HCT116 (cell line): ENCODE measurements at regions not wholly inside any gene's neighbourhood (a gene's known extent, or its start where the extent isn't known, plus 50 kb on each side); places are given as distances from the start of the nearest gene placed in this dataset.

ENCODE experiments used
- ATAC-seq: fragments of 200-7000 bp; cut with Tn5 transposase; 2 replicates; pipeline ENCODE4 v1.9.1; 2020; ENCODE audit warnings: mild to moderate bottlenecking, moderate library complexity
- BruUV-seq: library from RNA; stranded (reverse); fragments of 400-500 nt; replicated peaks from 2 replicates; lab custom pipeline; 2021; lab: Mats Ljungman, UMichigan
- CTCF ChIA-PET: fragments of 300-600 bp; sonication (Branson Sonifier 250); formaldehyde crosslinking; loops from one replicate; lab custom pipeline; 2021; ENCODE audit warnings: antibody characterized with exemption; lab: Charles Lee
- POLR2A ChIA-PET: fragments of 300-600, 350-600 bp; sonication (Branson Sonifier 250); formaldehyde crosslinking; loops from one replicate; lab custom pipeline; 2021; ENCODE audit warnings: antibody characterized with exemption; lab: Charles Lee
- RAD21 ChIA-PET, 2 experiments: fragments of 300-600 bp; sonication (Branson Sonifier 250); formaldehyde crosslinking; loops; one replicate each; lab custom pipeline; 2023; ENCODE audit warnings: low total read pairs in 2 of 2; ENCODE audit not compliant: uncharacterized antibody in 2 of 2, unreplicated experiment in 2 of 2, low non-redundant PET in 1 of 2; lab: Charles Lee
- DNase-seq: peaks from one replicate; pipeline ENCODE4 v3.0.0-alpha.2; 2010; ENCODE audit warnings: low read depth, low spot score
- H2AFZ ChIP-seq: fragments of 200-600 bp; shearing (Covaris generic), sonication (generic); 2 replicates; pipeline ENCODE4 v1.6.1; 2017; ENCODE audit warnings: low read depth, mixed run types, mixed read lengths, antibody characterized with exemption, low read length; ENCODE audit not compliant: poor library complexity, severe bottlenecking
- H3K27ac ChIP-seq: 2 replicates; pipeline ENCODE4 v1.5.1; 2012; ENCODE audit warnings: low read depth, low read length
- H3K27me3 ChIP-seq: fragments of 200-600 bp; sonication (generic); 2 replicates; pipeline ENCODE4 v1.6.1; 2016; ENCODE audit warnings: mixed run types, low read length, mixed read lengths; ENCODE audit not compliant: insufficient read depth
- H3K36me3 ChIP-seq, 2 experiments: fragments of 200-500 bp in 1 of 2; fragments of 200-600 bp in 1 of 2; sonication (Bioruptor generic) in 1 of 2; sonication (generic) in 1 of 2; 2 replicates each; pipeline versions ENCODE4 v1.5.1 to v1.6.1; 2014 to 2016; ENCODE audit warnings: low read length in 2 of 2, inconsistent platforms in 1 of 2, mixed read lengths in 1 of 2, mixed run types in 1 of 2; ENCODE audit not compliant: insufficient read depth in 2 of 2, control insufficient read depth in 1 of 2
- H3K4me1 ChIP-seq, 2 experiments: fragments of 200-600 bp in 1 of 2; sonication (generic) in 1 of 2; 2 replicates each; pipeline versions ENCODE4 v1.5.1 to v1.6.1; 2012 to 2017; ENCODE audit warnings: low read length in 2 of 2, inconsistent platforms in 1 of 2, mild to moderate bottlenecking in 1 of 2, mixed read lengths in 1 of 2, mixed run types in 1 of 2, moderate library complexity in 1 of 2; ENCODE audit not compliant: insufficient read depth in 2 of 2, control insufficient read depth in 1 of 2
- H3K4me2 ChIP-seq: fragments of 200-600 bp; sonication (generic); 2 replicates; pipeline ENCODE4 v1.6.1; 2017; ENCODE audit warnings: mixed run types, low read length, mixed read lengths
- H3K4me3 ChIP-seq, 2 experiments: fragments of 200-600 bp in 1 of 2; sonication (generic) in 1 of 2; replicated peaks in 1 of 2; 2 replicates each; pipeline ENCODE4 v1.5.1; 2011 to 2016; ENCODE audit warnings: low read length in 2 of 2, control low read depth in 1 of 2, low read depth in 1 of 2, mild to moderate bottlenecking in 1 of 2, mixed read lengths in 1 of 2, mixed run types in 1 of 2
- H3K79me2 ChIP-seq: fragments of 200-600 bp; sonication (generic); 2 replicates; pipeline ENCODE4 v1.6.1; 2017; ENCODE audit warnings: mild to moderate bottlenecking, mixed run types, low read length, moderate library complexity, mixed read lengths; ENCODE audit not compliant: insufficient read depth
- H3K9ac ChIP-seq: fragments of 200-600 bp; sonication (generic); 2 replicates; pipeline ENCODE4 v1.6.1; 2016; ENCODE audit warnings: low read length, mixed read lengths
- H3K9me2 ChIP-seq: fragments of 200-600 bp; sonication (generic), shearing (Covaris generic); 2 replicates; pipeline ENCODE4 v1.6.1; 2017; ENCODE audit warnings: mixed run types, mild to moderate bottlenecking, moderate library complexity; ENCODE audit not compliant: insufficient read depth
- H3K9me3 ChIP-seq, 2 experiments: fragments of 200-500 bp in 1 of 2; fragments of 200-600 bp in 1 of 2; sonication (Bioruptor generic) in 1 of 2; sonication (generic) in 1 of 2; 2 replicates each; pipeline ENCODE4 v1.6.1; 2014 to 2017; ENCODE audit warnings: low read length in 2 of 2, mixed read lengths in 2 of 2, inconsistent platforms in 1 of 2, low read depth in 1 of 2, mild to moderate bottlenecking in 1 of 2, mixed run types in 1 of 2, moderate library complexity in 1 of 2; ENCODE audit not compliant: control insufficient read depth in 1 of 2, insufficient read depth in 1 of 2
- H4K20me1 ChIP-seq: fragments of 200-600 bp; sonication (generic), shearing (Covaris generic); 2 replicates; pipeline ENCODE4 v1.6.1; 2017; ENCODE audit warnings: mixed run types, mild to moderate bottlenecking, moderate library complexity; ENCODE audit not compliant: insufficient read depth
- CBX3 ChIP-seq: IDR thresholded peaks from 2 replicates; pipeline ENCODE4 v1.6.1; 2012; ENCODE audit warnings: low read depth
- CEBPB ChIP-seq: IDR thresholded peaks from 2 replicates; pipeline ENCODE4 v1.6.1; 2012; ENCODE audit warnings: low read depth
- EGR1 ChIP-seq: IDR thresholded peaks from 2 replicates; pipeline ENCODE4 v1.6.1; 2012; ENCODE audit warnings: low read depth
- EZH2 ChIP-seq: fragments of 200-600 bp; sonication (generic); IDR thresholded peaks from 2 replicates; pipeline ENCODE4 v1.6.1; 2017; ENCODE audit warnings: antibody characterized with exemption, mixed run types
- EZH2phosphoT487 ChIP-seq: fragments of 200-600 bp; IDR thresholded peaks from 2 replicates; pipeline ENCODE4 v1.6.1; 2018; ENCODE audit warnings: antibody characterized with exemption, borderline replicate concordance
- POLR2AphosphoS5 ChIP-seq: IDR thresholded peaks from 2 replicates; pipeline ENCODE4 v1.6.1; 2011; ENCODE audit warnings: mild to moderate bottlenecking, low read depth, low read length, moderate library complexity
- RAD21 ChIP-seq: IDR thresholded peaks from 2 replicates; pipeline ENCODE4 v1.6.1; 2012; ENCODE audit warnings: low read depth, mild to moderate bottlenecking
- SIN3A ChIP-seq: IDR thresholded peaks from 2 replicates; pipeline ENCODE4 v1.6.1; 2012; ENCODE audit warnings: low read depth
- TCF7L2 ChIP-seq: IDR thresholded peaks from 2 replicates; pipeline ENCODE4 v1.7.0; 2011; ENCODE audit warnings: borderline replicate concordance, inconsistent platforms; ENCODE audit not compliant: insufficient read depth, insufficient read length; ENCODE audit errors: extremely low read depth
- YY1 ChIP-seq: IDR thresholded peaks from 2 replicates; pipeline ENCODE4 v1.6.1; 2011; ENCODE audit warnings: low read length, low read depth, moderate library complexity, mild to moderate bottlenecking; ENCODE audit not compliant: insufficient replicate concordance; ENCODE audit errors: extremely low read depth
- ZNF274 ChIP-seq: fragments of 200-500 bp; sonication (Bioruptor generic); IDR thresholded peaks from 2 replicates; pipeline ENCODE4 v1.6.1; 2014; ENCODE audit warnings: mild to moderate bottlenecking, low read depth, low read length, inconsistent platforms
- intact Hi-C: fragments of 100-400 bp; cut with micrococcal nuclease; formaldehyde crosslinking; loops from 2 replicates; pipeline ENCODE4 v1.10.0; 2022
- TF ChIP-seq, protein P1 (sequence below): IDR thresholded peaks from 2 replicates; pipeline ENCODE4 v1.6.1; 2012
- TF ChIP-seq, protein P2 (sequence below): IDR thresholded peaks from 2 replicates; pipeline ENCODE4 v1.6.1; 2011; ENCODE audit warnings: mild to moderate bottlenecking, low read length, moderate library complexity; ENCODE audit not compliant: insufficient replicate concordance; ENCODE audit errors: extremely low read depth
- TF ChIP-seq, protein P3 (sequence below), 3 experiments: fragments of 200-600 bp in 1 of 3; sonication (generic) in 1 of 3; IDR thresholded peaks in 2 of 3; conservative IDR thresholded peaks in 1 of 3; 2 replicates each; pipeline ENCODE4 v1.5.1; 2012 to 2017; ENCODE audit warnings: low read depth in 2 of 3, low read length in 2 of 3, antibody characterized with exemption in 1 of 3, borderline replicate concordance in 1 of 3, control low read depth in 1 of 3, mild to moderate bottlenecking in 1 of 3, mixed read lengths in 1 of 3, mixed run types in 1 of 3, moderate library complexity in 1 of 3; ENCODE audit not compliant: insufficient read depth in 1 of 3
- TF ChIP-seq, protein P4 (sequence below): IDR thresholded peaks from 2 replicates; pipeline ENCODE4 v1.6.1; 2012

GRCh38 chr4:27524224-27524623 lies 663.6 kb downstream of the STIM2 start:
- H3K4me2 ChIP-seq: no peak overlapping the region
- POLR2A ChIA-PET: no interaction called here
- intact Hi-C loops: no loop called here
- H3K9me3 ChIP-seq: no peaks in the 10 kb centered on the region
- DNase-seq (no peak), ATAC-seq (no peak)
- no peak overlapping the region for H2AFZ ChIP-seq
- H3K4me3 ChIP-seq: no peak overlapping the region
- no peaks in the 10 kb centered on the region for H3K79me2 ChIP-seq
- no peak overlapping the region for H3K27ac ChIP-seq
- no peaks in the 10 kb centered on the region for H3K36me3 ChIP-seq
- H4K20me1 ChIP-seq: no peaks in the 10 kb centered on the region
- H3K27me3 ChIP-seq: no peaks in the 10 kb centered on the region
- H3K4me1 ChIP-seq: no peaks in the 10 kb centered on the region
- RAD21 ChIA-PET: no interaction called here
- no peaks in the 10 kb centered on the region for H3K9me2 ChIP-seq
- TF ChIP-seq EGR1: no peak
- TF ChIP-seq, protein P1, sequence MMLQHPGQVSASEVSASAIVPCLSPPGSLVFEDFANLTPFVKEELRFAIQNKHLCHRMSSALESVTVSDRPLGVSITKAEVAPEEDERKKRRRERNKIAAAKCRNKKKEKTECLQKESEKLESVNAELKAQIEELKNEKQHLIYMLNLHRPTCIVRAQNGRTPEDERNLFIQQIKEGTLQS: no peak
- TF ChIP-seq TCF7L2: no peak
- TF ChIP-seq ZNF274: no peak
- no peak for TF ChIP-seq POLR2AphosphoS5
- TF ChIP-seq, all 23 proteins: peak for 0
- no TSS peak for BruUV-seq
- CTCF ChIA-PET: no interaction called here
- no peak overlapping the region for H3K9ac ChIP-seq

DNA sequence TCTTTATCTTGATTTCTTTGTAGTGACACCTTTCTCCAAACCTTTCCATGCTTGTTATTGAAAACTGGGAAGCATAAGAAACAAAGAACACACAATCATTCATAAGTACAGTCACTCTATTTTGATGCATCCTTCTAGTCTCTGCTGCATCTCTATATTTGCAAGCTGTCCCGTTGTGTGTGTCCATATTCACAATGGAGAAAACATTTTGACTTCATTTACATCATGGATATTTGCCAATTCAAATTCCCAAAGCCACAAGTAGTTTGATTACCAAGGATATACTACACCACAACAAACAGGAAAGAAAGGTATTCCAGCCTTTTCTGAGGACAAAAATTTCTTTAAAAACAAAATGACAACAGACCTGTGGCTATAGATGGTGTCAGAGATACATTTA lies 673.8 kb downstream of the STIM2 start:
- ATAC-seq (no peak), DNase-seq (no peak)
- intact Hi-C loops: no loop called here
- H4K20me1 ChIP-seq: no peaks in the 10 kb centered on the region
- H3K4me3 ChIP-seq: no peak overlapping the region
- ChIA-PET POLR2A (no interaction called here), RAD21 (no interaction called here), CTCF (no interaction called here)
- no peak overlapping the region for H3K9ac ChIP-seq
- no peaks in the 10 kb centered on the region for H3K79me2 ChIP-seq
- no peaks in the 10 kb centered on the region for H3K36me3 ChIP-seq
- H3K27me3 ChIP-seq: no peaks in the 10 kb centered on the region
- H3K4me2 ChIP-seq: no peak overlapping the region
- no peak overlapping the region for H2AFZ ChIP-seq
- H3K9me2 ChIP-seq: no peaks in the 10 kb centered on the region
- no TSS peak for BruUV-seq
- no peaks in the 10 kb centered on the region for H3K9me3 ChIP-seq
- H3K4me1 ChIP-seq: no peaks in the 10 kb centered on the region
- H3K27ac ChIP-seq: no peak overlapping the region
- TF ChIP-seq CBX3 (no peak), EZH2 (no peak), POLR2AphosphoS5 (no peak), RAD21 (no peak), YY1 (no peak), SIN3A (no peak), EZH2phosphoT487 (no peak), ZNF274 (no peak), CEBPB (no peak)
- TF ChIP-seq, protein P2, sequence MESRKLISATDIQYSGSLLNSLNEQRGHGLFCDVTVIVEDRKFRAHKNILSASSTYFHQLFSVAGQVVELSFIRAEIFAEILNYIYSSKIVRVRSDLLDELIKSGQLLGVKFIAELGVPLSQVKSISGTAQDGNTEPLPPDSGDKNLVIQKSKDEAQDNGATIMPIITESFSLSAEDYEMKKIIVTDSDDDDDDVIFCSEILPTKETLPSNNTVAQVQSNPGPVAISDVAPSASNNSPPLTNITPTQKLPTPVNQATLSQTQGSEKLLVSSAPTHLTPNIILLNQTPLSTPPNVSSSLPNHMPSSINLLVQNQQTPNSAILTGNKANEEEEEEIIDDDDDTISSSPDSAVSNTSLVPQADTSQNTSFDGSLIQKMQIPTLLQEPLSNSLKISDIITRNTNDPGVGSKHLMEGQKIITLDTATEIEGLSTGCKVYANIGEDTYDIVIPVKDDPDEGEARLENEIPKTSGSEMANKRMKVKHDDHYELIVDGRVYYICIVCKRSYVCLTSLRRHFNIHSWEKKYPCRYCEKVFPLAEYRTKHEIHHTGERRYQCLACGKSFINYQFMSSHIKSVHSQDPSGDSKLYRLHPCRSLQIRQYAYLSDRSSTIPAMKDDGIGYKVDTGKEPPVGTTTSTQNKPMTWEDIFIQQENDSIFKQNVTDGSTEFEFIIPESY: no peak
- TF ChIP-seq, protein P3, sequence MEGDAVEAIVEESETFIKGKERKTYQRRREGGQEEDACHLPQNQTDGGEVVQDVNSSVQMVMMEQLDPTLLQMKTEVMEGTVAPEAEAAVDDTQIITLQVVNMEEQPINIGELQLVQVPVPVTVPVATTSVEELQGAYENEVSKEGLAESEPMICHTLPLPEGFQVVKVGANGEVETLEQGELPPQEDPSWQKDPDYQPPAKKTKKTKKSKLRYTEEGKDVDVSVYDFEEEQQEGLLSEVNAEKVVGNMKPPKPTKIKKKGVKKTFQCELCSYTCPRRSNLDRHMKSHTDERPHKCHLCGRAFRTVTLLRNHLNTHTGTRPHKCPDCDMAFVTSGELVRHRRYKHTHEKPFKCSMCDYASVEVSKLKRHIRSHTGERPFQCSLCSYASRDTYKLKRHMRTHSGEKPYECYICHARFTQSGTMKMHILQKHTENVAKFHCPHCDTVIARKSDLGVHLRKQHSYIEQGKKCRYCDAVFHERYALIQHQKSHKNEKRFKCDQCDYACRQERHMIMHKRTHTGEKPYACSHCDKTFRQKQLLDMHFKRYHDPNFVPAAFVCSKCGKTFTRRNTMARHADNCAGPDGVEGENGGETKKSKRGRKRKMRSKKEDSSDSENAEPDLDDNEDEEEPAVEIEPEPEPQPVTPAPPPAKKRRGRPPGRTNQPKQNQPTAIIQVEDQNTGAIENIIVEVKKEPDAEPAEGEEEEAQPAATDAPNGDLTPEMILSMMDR (IDR thresholded peaks at IDR 0.05 in 2 of 3, conservative IDR thresholded peaks at IDR 0.05 in 1 of 3; ENCODE audit: borderline replicate concordance in 1 of 3, insufficient read depth in 1 of 3, low read depth in 2 of 3, low read length in 2 of 3): no peak
- TF ChIP-seq, protein P4, sequence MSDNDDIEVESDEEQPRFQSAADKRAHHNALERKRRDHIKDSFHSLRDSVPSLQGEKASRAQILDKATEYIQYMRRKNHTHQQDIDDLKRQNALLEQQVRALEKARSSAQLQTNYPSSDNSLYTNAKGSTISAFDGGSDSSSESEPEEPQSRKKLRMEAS: no peak
